AG09309 (cell line): ENCODE measurements at regions not wholly inside any gene's neighbourhood (a gene's known extent, or its start where the extent isn't known, plus 50 kb on each side); places are given as distances from the start of the nearest gene placed in this dataset.
A peak's percentile ranks its signal among the peaks of the same experiment; 100 is the strongest.
"Not testable (repeated sequence)": the region's sequence is repeated elsewhere in the genome, so short reads cannot be mapped to it uniquely, and the experiment has no call there.

ENCODE experiments used
- DNase-seq: peaks from one replicate; pipeline ENCODE4 v3.0.0-alpha.2; 2010; ENCODE audit warnings: low read depth
- H3K4me3 ChIP-seq: 2 replicates; pipeline ENCODE4 v1.5.1; 2011; ENCODE audit warnings: mild to moderate bottlenecking, low read depth, low read length, moderate library complexity; ENCODE audit not compliant: control insufficient read depth
- TF ChIP-seq, protein P1 (sequence below): IDR thresholded peaks from 2 replicates; pipeline ENCODE4 v1.5.1; 2011; ENCODE audit warnings: mild to moderate bottlenecking, low read depth, low read length, inconsistent platforms; ENCODE audit not compliant: insufficient read depth, control insufficient read depth; ENCODE audit errors: missing control alignments

DNA sequence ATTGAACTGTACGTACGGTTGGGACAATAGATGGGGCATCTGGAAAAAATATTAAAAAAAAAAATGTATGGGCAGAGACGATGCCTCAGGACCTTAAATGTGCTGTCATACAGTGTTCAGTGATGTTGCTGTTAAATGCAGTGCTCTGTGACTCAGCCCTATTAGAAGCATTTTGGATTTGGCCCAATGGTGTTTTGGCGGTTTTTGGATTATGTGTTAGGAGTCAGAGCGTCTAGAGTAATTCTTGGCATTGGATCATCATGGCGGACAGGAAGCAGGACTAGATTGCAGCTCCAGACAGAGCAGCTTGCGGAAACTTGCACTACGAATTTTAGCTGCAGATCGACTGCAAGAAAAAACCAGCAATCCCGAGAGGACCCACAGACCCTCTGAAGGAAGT lies 280.0 kb downstream of the SOX4 start:
- no peak overlapping the region for H3K4me3 ChIP-seq
- peak; percentile 88 for DNase-seq
- TF ChIP-seq, protein P1, sequence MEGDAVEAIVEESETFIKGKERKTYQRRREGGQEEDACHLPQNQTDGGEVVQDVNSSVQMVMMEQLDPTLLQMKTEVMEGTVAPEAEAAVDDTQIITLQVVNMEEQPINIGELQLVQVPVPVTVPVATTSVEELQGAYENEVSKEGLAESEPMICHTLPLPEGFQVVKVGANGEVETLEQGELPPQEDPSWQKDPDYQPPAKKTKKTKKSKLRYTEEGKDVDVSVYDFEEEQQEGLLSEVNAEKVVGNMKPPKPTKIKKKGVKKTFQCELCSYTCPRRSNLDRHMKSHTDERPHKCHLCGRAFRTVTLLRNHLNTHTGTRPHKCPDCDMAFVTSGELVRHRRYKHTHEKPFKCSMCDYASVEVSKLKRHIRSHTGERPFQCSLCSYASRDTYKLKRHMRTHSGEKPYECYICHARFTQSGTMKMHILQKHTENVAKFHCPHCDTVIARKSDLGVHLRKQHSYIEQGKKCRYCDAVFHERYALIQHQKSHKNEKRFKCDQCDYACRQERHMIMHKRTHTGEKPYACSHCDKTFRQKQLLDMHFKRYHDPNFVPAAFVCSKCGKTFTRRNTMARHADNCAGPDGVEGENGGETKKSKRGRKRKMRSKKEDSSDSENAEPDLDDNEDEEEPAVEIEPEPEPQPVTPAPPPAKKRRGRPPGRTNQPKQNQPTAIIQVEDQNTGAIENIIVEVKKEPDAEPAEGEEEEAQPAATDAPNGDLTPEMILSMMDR: no peak

GRCh38 chr6:21874372-21874771 lies 280.8 kb downstream of the SOX4 start:
- no peak for DNase-seq
- TF ChIP-seq, protein P1: no peak
- no peak overlapping the region for H3K4me3 ChIP-seq

DNA sequence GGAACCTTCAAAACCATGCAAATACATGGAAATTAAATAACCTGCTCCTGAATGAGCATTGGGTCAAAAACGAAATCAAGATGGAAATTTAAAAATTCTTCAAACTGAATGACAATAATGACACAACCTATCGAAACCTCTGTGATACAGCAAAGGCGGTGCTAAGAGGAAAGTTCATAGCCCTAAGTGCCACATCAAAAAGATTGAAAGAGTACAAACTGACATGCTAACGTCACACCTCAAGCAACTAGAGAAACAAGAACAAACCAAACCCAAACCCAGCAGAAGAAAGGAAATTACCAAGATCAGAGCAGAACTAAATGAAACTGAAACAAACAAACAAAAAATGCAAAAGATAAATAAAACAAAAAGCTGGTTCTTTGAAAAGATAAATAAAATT lies 283.5 kb downstream of the SOX4 start:
- H3K4me3 ChIP-seq, DNase-seq: not testable (repeated sequence)

- not testable (repeated sequence) for H3K4me3 ChIP-seq, DNase-seq
These were observed 286.7 kb downstream of the SOX4 start for GRCh38 chr6:21880249-21880648.

DNA sequence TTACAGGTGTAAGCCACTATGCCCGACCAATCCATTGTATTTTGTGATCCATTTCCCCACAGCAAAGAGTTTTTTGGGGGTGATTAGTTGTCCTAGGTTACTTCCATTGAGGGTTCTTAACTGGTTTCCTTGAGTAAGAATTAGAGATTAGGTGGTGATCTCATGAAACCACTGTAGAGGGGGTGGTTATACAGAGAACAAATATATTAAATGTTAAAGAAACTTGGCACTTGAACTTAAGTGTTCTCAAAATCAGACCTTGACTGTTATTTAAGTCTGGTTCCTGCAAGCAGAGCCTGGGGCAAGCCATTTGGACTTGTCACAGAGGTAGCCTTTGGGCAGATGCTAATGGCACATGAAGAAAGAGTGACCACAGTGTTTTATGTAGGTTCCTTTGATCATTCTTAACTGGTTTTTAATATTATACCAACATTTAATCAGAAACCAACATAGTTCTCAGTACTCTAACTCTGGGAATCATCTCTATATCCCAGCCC lies 288.5 kb downstream of the SOX4 start:
- TF ChIP-seq, protein P1: no peak
- H3K4me3 ChIP-seq: no peak overlapping the region
- no peak for DNase-seq

- no peak overlapping the region for H3K4me3 ChIP-seq
- no peak for DNase-seq
- TF ChIP-seq, protein P1: no peak
These were observed 290.2 kb downstream of the SOX4 start for GRCh38 chr6:21883595-21884328.

- TF ChIP-seq, protein P1: no peak
- no peak for DNase-seq
- no peak overlapping the region for H3K4me3 ChIP-seq
These were observed 291.6 kb downstream of the SOX4 start for GRCh38 chr6:21885111-21885510.
